ENCODE measurements at regions not wholly inside any gene's neighbourhood (a gene's known extent, or its start where the extent isn't known, plus 50 kb on each side); places are given as distances from the start of the nearest gene placed in this dataset.

GRCh38 chr7:97357459-97357858 is 240.0 kb downstream of the SDHAF3 start:
- Histone ChIP-seq H3K18ac (ENCODE audit: extremely low read depth, low read length) (no peak overlapping the region), H3K9ac (replicated peaks in 1 of 4; ENCODE audit: extremely low read depth in 1 of 4, low read depth in 3 of 4, low read length in 3 of 4) (no peak overlapping the region), H3K27me3 (replicated peaks in 1 of 4; ENCODE audit: control insufficient read depth in 3 of 4, extremely low read depth in 1 of 4, insufficient read depth in 3 of 4, low read length in 3 of 4) (no peaks in the 10 kb centered on the region), H3K36me3 (ENCODE audit: control insufficient read depth in 2 of 4, insufficient read depth in 4 of 4, low read length in 3 of 4) (no peaks in the 10 kb centered on the region; a peak in 1 of 8 replicates), H4K5ac (ENCODE audit: insufficient read length, low read depth, low read length) (no peak overlapping the region), H3K14ac (ENCODE audit: insufficient read length) (no peak overlapping the region), H4K91ac (replicated peaks; ENCODE audit: insufficient read length, low read length) (no peak overlapping the region), H4K8ac (ENCODE audit: extremely low read depth, insufficient read depth, low read length) (no peak overlapping the region), H3K23me2 (ENCODE audit: low read depth, low read length) (no peaks in the 10 kb centered on the region), H4K20me1 (replicated peaks in 1 of 2; ENCODE audit: control insufficient read depth in 1 of 2, insufficient read depth in 2 of 2, low read length in 2 of 2) (no peaks in the 10 kb centered on the region), H3K27ac (ENCODE audit: low read depth, low read length) (no peak overlapping the region), H3K4me1 (replicated peaks in 1 of 4; ENCODE audit: control insufficient read depth in 3 of 4, insufficient read depth in 4 of 4, low read length in 3 of 4) (no peaks in the 10 kb centered on the region), H3K23ac (ENCODE audit: insufficient read length) (no peak overlapping the region), H2BK5ac (ENCODE audit: low read depth, low read length) (no peak overlapping the region), H3K56ac (replicated peaks; ENCODE audit: insufficient read length, low read depth, low read length) (no peak overlapping the region), H3K9me3 (ENCODE audit: insufficient read depth in 2 of 2, low read depth in 1 of 2, low read length in 1 of 2) (no peaks in the 10 kb centered on the region), H2BK20ac (ENCODE audit: low read length) (no peak overlapping the region), H2AK5ac (ENCODE audit: low read depth, low read length) (no peak overlapping the region), H3K4me2 (ENCODE audit: insufficient read depth in 1 of 2, low read depth in 2 of 2, low read length in 2 of 2) (no peak overlapping the region), H3K79me2 (ENCODE audit: control insufficient read depth in 1 of 2, insufficient read depth in 2 of 2, low read length in 2 of 2) (no peaks in the 10 kb centered on the region), H2AFZ (ENCODE audit: low read length) (no peak overlapping the region), H3K4ac (replicated peaks; ENCODE audit: insufficient read length, low read depth, low read length) (no peak overlapping the region), H3K79me1 (ENCODE audit: low read depth, low read length) (no peaks in the 10 kb centered on the region), H2BK120ac (replicated peaks; ENCODE audit: low read depth, low read length) (no peak overlapping the region), H2BK15ac (ENCODE audit: low read length) (no peak overlapping the region), H2BK12ac (ENCODE audit: low read depth, low read length) (no peak overlapping the region), H3K4me3 (ENCODE audit: extremely low read depth in 1 of 4, insufficient read depth in 2 of 4, low read depth in 3 of 4, low read length in 4 of 4) (no peak overlapping the region)
- CTCF ChIA-PET (ENCODE audit: partially characterized antibody), result no interaction called here
- FAIRE-seq (no peak), DNase-seq (ENCODE audit: low read depth in 1 of 2, low spot score in 2 of 2) (no peak)
- TF ChIP-seq PHF8 (conservative IDR thresholded peaks at IDR 0.05; ENCODE audit: low read depth, low read length) (no peak), SP2 (IDR thresholded peaks at IDR 0.05; ENCODE audit: low read length) (no peak), POLR2AphosphoS5 (IDR thresholded peaks at IDR 0.05; ENCODE audit: low read depth, low read length) (no peak), USF2 (IDR thresholded peaks at IDR 0.05; ENCODE audit: low read length) (no peak), NRF1 (IDR thresholded peaks at IDR 0.05; ENCODE audit: low read depth, low read length) (no peak), KDM1A (IDR thresholded peaks at IDR 0.05; ENCODE audit: borderline replicate concordance, low read length) (no peak), BRCA1 (IDR thresholded peaks at IDR 0.05; ENCODE audit: low read depth, low read length) (no peak), CBX8 (IDR thresholded peaks at IDR 0.05; ENCODE audit: borderline replicate concordance, low read depth, low read length) (no peak), SUZ12 (IDR thresholded peaks at IDR 0.05; ENCODE audit: low read length) (no peak)
- POLR2A ChIA-PET (ENCODE audit: partially characterized antibody), result no interaction called here
